HEK293T (cell line): ENCODE measurements at regions not wholly inside any gene's neighbourhood (a gene's known extent, or its start where the extent isn't known, plus 50 kb on each side); places are given as distances from the start of the nearest gene placed in this dataset.
"Not testable (repeated sequence)": the region's sequence is repeated elsewhere in the genome, so short reads cannot be mapped to it uniquely, and the experiment has no call there.

Experiments used
- ARNT ChIP-seq: fragments of 450-650 bp; IDR thresholded peaks from 2 replicates; pipeline ENCODE4 v1.6.1; 2017; ENCODE audit warnings: mild to moderate bottlenecking
- BHLHE40 ChIP-seq: fragments of 450-650 bp; IDR thresholded peaks from 2 replicates; pipeline ENCODE4 v1.6.1; 2016; ENCODE audit warnings: mild to moderate bottlenecking, moderate library complexity, borderline replicate concordance
- ELF4 ChIP-seq: fragments of 450-650 bp; IDR thresholded peaks from 2 replicates; pipeline ENCODE4 v1.6.1; 2017; ENCODE audit warnings: antibody characterized with exemption
- FOXA1 ChIP-seq: fragments of 450-650 bp; IDR thresholded peaks from 2 replicates; pipeline ENCODE4 v1.6.1; 2016; ENCODE audit warnings: mild to moderate bottlenecking
- FOXK2 ChIP-seq: fragments of 450-650 bp; IDR thresholded peaks from 2 replicates; pipeline ENCODE4 v1.6.1; 2016; ENCODE audit warnings: mild to moderate bottlenecking
- FOXM1 ChIP-seq: fragments of 450-650 bp; IDR thresholded peaks from 2 replicates; pipeline ENCODE4 v1.6.1; 2017; ENCODE audit warnings: mild to moderate bottlenecking, borderline replicate concordance
- HDGF ChIP-seq: fragments of 450-650 bp; IDR thresholded peaks from 2 replicates; pipeline ENCODE4 v1.6.1; 2017; ENCODE audit warnings: antibody characterized with exemption, borderline replicate concordance
- LEF1 ChIP-seq: fragments of 450-650 bp; IDR thresholded peaks from 2 replicates; pipeline ENCODE4 v1.6.1; 2017; ENCODE audit warnings: mild to moderate bottlenecking, borderline replicate concordance
- NFRKB ChIP-seq: fragments of 450-650 bp; IDR thresholded peaks from 2 replicates; pipeline ENCODE4 v1.6.1; 2016; ENCODE audit warnings: mild to moderate bottlenecking, moderate library complexity
- SP1 ChIP-seq: fragments of 450-650 bp; IDR thresholded peaks from 2 replicates; pipeline ENCODE4 v1.6.1; 2017
- SUZ12 ChIP-seq: fragments of 450-650 bp; IDR thresholded peaks from 2 replicates; pipeline ENCODE4 v1.6.1; 2016; ENCODE audit warnings: mild to moderate bottlenecking
- TARDBP ChIP-seq: fragments of 450-650 bp; IDR thresholded peaks from 2 replicates; pipeline ENCODE4 v1.6.1; 2016
- ZNF384 ChIP-seq: fragments of 450-650 bp; IDR thresholded peaks from 2 replicates; pipeline ENCODE4 v1.6.1; 2016

DNA sequence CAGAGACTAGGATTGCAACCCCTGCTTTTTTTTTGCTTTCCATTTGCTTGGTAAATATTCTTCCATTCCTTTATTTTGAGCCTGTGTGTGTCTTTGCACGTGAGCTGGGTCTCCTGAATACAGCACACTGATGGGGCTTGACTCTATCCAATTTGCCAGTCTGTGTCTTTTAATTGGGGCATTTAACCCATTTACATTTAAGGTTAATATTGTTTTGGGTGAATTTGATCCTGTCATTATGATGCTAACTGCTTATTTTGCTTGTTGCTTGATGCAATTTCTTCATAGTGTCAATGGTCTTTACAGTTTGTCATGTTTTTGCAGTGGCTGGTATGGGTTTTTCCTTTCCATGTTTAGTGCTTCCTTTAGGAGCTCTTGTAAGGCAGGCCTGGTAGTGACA, 109.1 kb upstream of the WNT7A start:
- not testable (repeated sequence) for TF ChIP-seq LEF1, ELF4, SP1, BHLHE40, ZNF384, FOXA1, FOXM1, NFRKB, FOXK2, SUZ12, TARDBP, ARNT, HDGF
